ENCODE measurements at regions not wholly inside any gene's neighbourhood (a gene's known extent, or its start where the extent isn't known, plus 50 kb on each side); places are given as distances from the start of the nearest gene placed in this dataset.

DNA sequence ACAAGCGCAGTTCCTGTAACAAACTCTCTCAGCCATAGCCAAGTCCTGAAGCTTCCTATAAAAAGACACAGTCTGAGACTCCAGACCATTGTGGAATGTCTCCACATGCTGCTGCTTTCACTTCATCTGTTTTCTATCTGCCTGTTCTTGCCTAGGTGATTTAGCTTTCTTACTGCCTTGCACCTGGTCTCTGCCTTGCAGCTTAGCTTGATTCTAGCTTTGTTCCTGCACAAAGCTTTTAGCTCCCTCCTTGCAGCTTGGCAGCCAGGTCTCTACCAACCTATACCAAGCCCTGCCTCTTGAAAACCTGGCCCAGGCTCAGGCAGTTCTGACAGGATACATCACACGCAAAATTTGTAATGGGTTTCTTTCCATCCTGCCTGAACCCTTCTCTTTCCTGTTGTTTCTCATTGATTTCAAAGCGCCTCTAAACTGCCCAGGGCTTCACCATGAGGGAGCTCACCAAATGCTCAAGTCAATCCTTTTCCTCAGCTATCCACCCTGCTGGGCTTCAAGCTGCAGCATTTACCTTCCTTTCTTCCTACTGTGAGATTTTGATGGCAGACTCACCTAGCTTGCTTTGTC lies 941.3 kb upstream of the NXPH2 start:
- DNase-seq (ENCODE audit: low read depth): no peak
- no peak overlapping the region for H3K4me3 ChIP-seq (ENCODE audit: low read depth, low read length)
- no peak for TF ChIP-seq CTCF (conservative IDR thresholded peaks at IDR 0.05; ENCODE audit: low read depth, low read length)

GRCh38 chr2:139720056-139720455 lies 939.9 kb upstream of the NXPH2 start:
- TF ChIP-seq CTCF (conservative IDR thresholded peaks at IDR 0.05; ENCODE audit: low read depth, low read length): no peak
- no peak overlapping the region for H3K4me3 ChIP-seq (ENCODE audit: low read depth, low read length)
- no peak for DNase-seq (ENCODE audit: low read depth)

GRCh38 chr2:139704606-139705005 lies 924.4 kb upstream of the NXPH2 start:
- DNase-seq (ENCODE audit: low read depth): no peak
- TF ChIP-seq CTCF (conservative IDR thresholded peaks at IDR 0.05; ENCODE audit: low read depth, low read length): no peak
- no peak overlapping the region for H3K4me3 ChIP-seq (ENCODE audit: low read depth, low read length)

DNA sequence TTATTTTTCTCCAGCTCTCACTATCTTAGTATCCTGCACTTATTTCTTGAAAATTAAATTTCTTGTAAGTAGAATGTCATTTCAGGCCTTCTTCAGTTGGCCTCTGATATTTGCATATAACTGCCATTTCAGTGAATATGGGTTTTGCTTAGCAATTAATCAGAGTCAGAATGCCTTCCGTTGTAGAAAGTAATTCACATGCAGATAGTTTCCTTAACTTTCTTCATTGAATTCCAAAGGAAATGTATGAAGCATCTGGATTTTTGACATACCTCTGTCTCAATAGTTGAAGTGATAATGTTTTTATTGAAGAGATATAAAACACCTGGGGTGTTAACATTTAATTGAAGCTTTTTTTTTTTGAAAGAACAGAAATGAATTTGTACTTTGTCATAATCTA lies 914.1 kb upstream of the NXPH2 start:
- TF ChIP-seq CTCF (conservative IDR thresholded peaks at IDR 0.05; ENCODE audit: low read depth, low read length): no peak
- no peak overlapping the region for H3K4me3 ChIP-seq (ENCODE audit: low read depth, low read length)
- no peak for DNase-seq (ENCODE audit: low read depth)

- no peak overlapping the region for H3K4me3 ChIP-seq (ENCODE audit: low read depth, low read length)
- no peak for TF ChIP-seq CTCF (conservative IDR thresholded peaks at IDR 0.05; ENCODE audit: low read depth, low read length)
- no peak for DNase-seq (ENCODE audit: low read depth)
These were observed 906.0 kb upstream of the NXPH2 start for GRCh38 chr2:139686205-139686604.

- TF ChIP-seq CTCF (conservative IDR thresholded peaks at IDR 0.05; ENCODE audit: low read depth, low read length): no peak
- DNase-seq (ENCODE audit: low read depth): no peak
- no peak overlapping the region for H3K4me3 ChIP-seq (ENCODE audit: low read depth, low read length)
These were observed 905.1 kb upstream of the NXPH2 start for GRCh38 chr2:139685090-139685983.

Measured in choroid plexus epithelial cell (primary cell).